ENCODE measurements at regions not wholly inside any gene's neighbourhood (a gene's known extent, or its start where the extent isn't known, plus 50 kb on each side); places are given as distances from the start of the nearest gene placed in this dataset.

GRCh38 chr7:28231176-28231575 is 50.6 kb upstream of the JAZF1 start:
- no peak for DNase-seq (ENCODE audit: extremely low read depth, low read depth)
- H3K4me3 ChIP-seq (replicated peaks; ENCODE audit: low read depth, low read length) = no peak overlapping the region
- no peak for TF ChIP-seq CTCF (IDR thresholded peaks at IDR 0.05; ENCODE audit: low read depth, low read length, missing control alignments)

GRCh38 chr7:28236560-28236959 is 56.0 kb upstream of the JAZF1 start:
- TF ChIP-seq CTCF (IDR thresholded peaks at IDR 0.05; ENCODE audit: low read depth, low read length, missing control alignments) = no peak
- DNase-seq (ENCODE audit: extremely low read depth, low read depth) = no peak
- no peak overlapping the region for H3K4me3 ChIP-seq (replicated peaks; ENCODE audit: low read depth, low read length)

GRCh38 chr7:28237363-28237762 is 56.8 kb upstream of the JAZF1 start:
- no peak for DNase-seq (ENCODE audit: extremely low read depth, low read depth)
- no peak overlapping the region for H3K4me3 ChIP-seq (replicated peaks; ENCODE audit: low read depth, low read length)
- no peak for TF ChIP-seq CTCF (IDR thresholded peaks at IDR 0.05; ENCODE audit: low read depth, low read length, missing control alignments)

- no peak for TF ChIP-seq CTCF (IDR thresholded peaks at IDR 0.05; ENCODE audit: low read depth, low read length, missing control alignments)
- DNase-seq (ENCODE audit: extremely low read depth, low read depth) = no peak
- no peak overlapping the region for H3K4me3 ChIP-seq (replicated peaks; ENCODE audit: low read depth, low read length)
Measured at GRCh38 chr7:28239823-28240204, 59.2 kb upstream of the JAZF1 start.

- H3K4me3 ChIP-seq (replicated peaks; ENCODE audit: low read depth, low read length) = no peak overlapping the region
- no peak for DNase-seq (ENCODE audit: extremely low read depth, low read depth)
- no peak for TF ChIP-seq CTCF (IDR thresholded peaks at IDR 0.05; ENCODE audit: low read depth, low read length, missing control alignments)
Measured at GRCh38 chr7:28240481-28240880, 59.9 kb upstream of the JAZF1 start.

GRCh38 chr7:28243861-28244260 is 63.3 kb upstream of the JAZF1 start:
- no peak overlapping the region for H3K4me3 ChIP-seq (replicated peaks; ENCODE audit: low read depth, low read length)
- TF ChIP-seq CTCF (IDR thresholded peaks at IDR 0.05; ENCODE audit: low read depth, low read length, missing control alignments) = no peak
- DNase-seq (ENCODE audit: extremely low read depth, low read depth) = peak; percentile 3

GRCh38 chr7:28245123-28245878 is 64.7 kb upstream of the JAZF1 start:
- no peak for DNase-seq (ENCODE audit: extremely low read depth, low read depth)
- no peak overlapping the region for H3K4me3 ChIP-seq (replicated peaks; ENCODE audit: low read depth, low read length)
- no peak for TF ChIP-seq CTCF (IDR thresholded peaks at IDR 0.05; ENCODE audit: low read depth, low read length, missing control alignments)

All from HFF-Myc (cell line).